GM23338 (cell line): ENCODE measurements at regions not wholly inside any gene's neighbourhood (a gene's known extent, or its start where the extent isn't known, plus 50 kb on each side); places are given as distances from the start of the nearest gene placed in this dataset.

Experiments used
- CREB1 ChIP-seq: fragments of 250-450 bp; sonication (Bioruptor Pico); IDR thresholded peaks from 2 replicates; pipeline ENCODE4 v1.5.0; 2020; ENCODE audit warnings: low read depth, mild to moderate bottlenecking, moderate library complexity
- EZH2 ChIP-seq: fragments of 200-600 bp; sonication (generic); IDR thresholded peaks from one replicate; pipeline ENCODE4 v1.8.0; 2017; ENCODE audit warnings: antibody characterized with exemption, mild to moderate bottlenecking, low read depth; ENCODE audit not compliant: unreplicated experiment
- EZH2phosphoT487 ChIP-seq: fragments of 200-600 bp; sonication (generic); IDR thresholded peaks from one replicate; pipeline ENCODE4 v1.8.1; 2018; ENCODE audit warnings: antibody characterized with exemption; ENCODE audit not compliant: unreplicated experiment
- POLR2AphosphoS5 ChIP-seq: IDR thresholded peaks from 2 replicates; pipeline ENCODE4 v1.6.1; 2016; ENCODE audit warnings: antibody characterized with exemption, low read depth
- TF ChIP-seq, protein P1 (sequence below), 2 experiments: fragments of 200-600 bp in 1 of 2; sonication (generic) in 1 of 2; conservative IDR thresholded peaks; 2 replicates each; pipeline versions ENCODE4 v1.5.1 to v1.6.1; 2016 to 2017; ENCODE audit warnings: antibody characterized with exemption in 2 of 2, low read depth in 2 of 2, mild to moderate bottlenecking in 2 of 2, moderate library complexity in 1 of 2
- TF ChIP-seq, protein P2 (sequence below): IDR thresholded peaks from one replicate; pipeline ENCODE4 v1.6.1; 2018; ENCODE audit warnings: antibody characterized with exemption; ENCODE audit not compliant: unreplicated experiment

- TF ChIP-seq, protein P1, sequence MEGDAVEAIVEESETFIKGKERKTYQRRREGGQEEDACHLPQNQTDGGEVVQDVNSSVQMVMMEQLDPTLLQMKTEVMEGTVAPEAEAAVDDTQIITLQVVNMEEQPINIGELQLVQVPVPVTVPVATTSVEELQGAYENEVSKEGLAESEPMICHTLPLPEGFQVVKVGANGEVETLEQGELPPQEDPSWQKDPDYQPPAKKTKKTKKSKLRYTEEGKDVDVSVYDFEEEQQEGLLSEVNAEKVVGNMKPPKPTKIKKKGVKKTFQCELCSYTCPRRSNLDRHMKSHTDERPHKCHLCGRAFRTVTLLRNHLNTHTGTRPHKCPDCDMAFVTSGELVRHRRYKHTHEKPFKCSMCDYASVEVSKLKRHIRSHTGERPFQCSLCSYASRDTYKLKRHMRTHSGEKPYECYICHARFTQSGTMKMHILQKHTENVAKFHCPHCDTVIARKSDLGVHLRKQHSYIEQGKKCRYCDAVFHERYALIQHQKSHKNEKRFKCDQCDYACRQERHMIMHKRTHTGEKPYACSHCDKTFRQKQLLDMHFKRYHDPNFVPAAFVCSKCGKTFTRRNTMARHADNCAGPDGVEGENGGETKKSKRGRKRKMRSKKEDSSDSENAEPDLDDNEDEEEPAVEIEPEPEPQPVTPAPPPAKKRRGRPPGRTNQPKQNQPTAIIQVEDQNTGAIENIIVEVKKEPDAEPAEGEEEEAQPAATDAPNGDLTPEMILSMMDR (conservative IDR thresholded peaks at IDR 0.05; ENCODE audit: low read depth in 2 of 2) = no peak
- TF ChIP-seq, protein P2, sequence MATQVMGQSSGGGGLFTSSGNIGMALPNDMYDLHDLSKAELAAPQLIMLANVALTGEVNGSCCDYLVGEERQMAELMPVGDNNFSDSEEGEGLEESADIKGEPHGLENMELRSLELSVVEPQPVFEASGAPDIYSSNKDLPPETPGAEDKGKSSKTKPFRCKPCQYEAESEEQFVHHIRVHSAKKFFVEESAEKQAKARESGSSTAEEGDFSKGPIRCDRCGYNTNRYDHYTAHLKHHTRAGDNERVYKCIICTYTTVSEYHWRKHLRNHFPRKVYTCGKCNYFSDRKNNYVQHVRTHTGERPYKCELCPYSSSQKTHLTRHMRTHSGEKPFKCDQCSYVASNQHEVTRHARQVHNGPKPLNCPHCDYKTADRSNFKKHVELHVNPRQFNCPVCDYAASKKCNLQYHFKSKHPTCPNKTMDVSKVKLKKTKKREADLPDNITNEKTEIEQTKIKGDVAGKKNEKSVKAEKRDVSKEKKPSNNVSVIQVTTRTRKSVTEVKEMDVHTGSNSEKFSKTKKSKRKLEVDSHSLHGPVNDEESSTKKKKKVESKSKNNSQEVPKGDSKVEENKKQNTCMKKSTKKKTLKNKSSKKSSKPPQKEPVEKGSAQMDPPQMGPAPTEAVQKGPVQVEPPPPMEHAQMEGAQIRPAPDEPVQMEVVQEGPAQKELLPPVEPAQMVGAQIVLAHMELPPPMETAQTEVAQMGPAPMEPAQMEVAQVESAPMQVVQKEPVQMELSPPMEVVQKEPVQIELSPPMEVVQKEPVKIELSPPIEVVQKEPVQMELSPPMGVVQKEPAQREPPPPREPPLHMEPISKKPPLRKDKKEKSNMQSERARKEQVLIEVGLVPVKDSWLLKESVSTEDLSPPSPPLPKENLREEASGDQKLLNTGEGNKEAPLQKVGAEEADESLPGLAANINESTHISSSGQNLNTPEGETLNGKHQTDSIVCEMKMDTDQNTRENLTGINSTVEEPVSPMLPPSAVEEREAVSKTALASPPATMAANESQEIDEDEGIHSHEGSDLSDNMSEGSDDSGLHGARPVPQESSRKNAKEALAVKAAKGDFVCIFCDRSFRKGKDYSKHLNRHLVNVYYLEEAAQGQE = no peak
- TF ChIP-seq EZH2phosphoT487 (no peak), POLR2AphosphoS5 (no peak), EZH2 (no peak), CREB1 (CRISPR knock-in tag) (no peak)
Measured at GRCh38 chr9:30519756-30520155, 1864.7 kb upstream of the ACO1 start.
